SK-N-SH (cell line): ENCODE measurements at regions not wholly inside any gene's neighbourhood (a gene's known extent, or its start where the extent isn't known, plus 50 kb on each side); places are given as distances from the start of the nearest gene placed in this dataset.

Experiments
- CTCF ChIA-PET: fragments of 300-600, 350-600 bp; formaldehyde crosslinking; extraction: SDS; loops from one replicate; lab custom pipeline; 2021; lab: Yijun Ruan, JAX
- POLR2A ChIA-PET: fragments of 350-600 bp; sonication (Branson Sonifier 250); formaldehyde crosslinking; extraction: SDS; loops from one replicate; lab custom pipeline; 2020; ENCODE audit warnings: antibody characterized with exemption, inconsistent platforms; lab: Yijun Ruan, JAX
- DNase-seq: peaks from one replicate; pipeline ENCODE4 v3.0.0; 2012
- H2AFZ ChIP-seq: fragments of 200-600 bp; sonication (generic); 2 replicates; pipeline ENCODE4 v1.8.1; 2016; ENCODE audit warnings: antibody characterized with exemption, mild to moderate bottlenecking, low read depth
- H3F3A ChIP-seq: fragments of 200-600 bp; sonication (generic); replicated peaks from 2 replicates; pipeline ENCODE3; 2016; ENCODE audit warnings: antibody characterized with exemption, mild to moderate bottlenecking; ENCODE audit not compliant: insufficient read depth
- H3K27ac ChIP-seq, 2 experiments: fragments of 200-500 bp in 1 of 2; fragments of 200-600 bp in 1 of 2; sonication (Bioruptor generic) in 1 of 2; sonication (generic), shearing (Covaris generic) in 1 of 2; 2 replicates each; pipeline versions ENCODE4 v1.5.1 to v1.6.1; 2014 to 2016; ENCODE audit warnings: low read depth in 2 of 2, inconsistent platforms in 1 of 2, low read length in 1 of 2, mild to moderate bottlenecking in 1 of 2, mixed read lengths in 1 of 2
- H3K27me3 ChIP-seq: fragments of 200-600 bp; sonication (generic), shearing (Covaris generic); 2 replicates; pipeline ENCODE4 v1.6.1; 2016; ENCODE audit warnings: mixed run types; ENCODE audit not compliant: insufficient read depth
- H3K36me3 ChIP-seq, 2 experiments: fragments of 200-500 bp in 1 of 2; fragments of 200-600 bp in 1 of 2; sonication (Bioruptor generic) in 1 of 2; sonication (generic) in 1 of 2; replicated peaks in 1 of 2; 2 replicates each; pipeline versions ENCODE3 to v1.5.1; 2014 to 2016; ENCODE audit warnings: low read length in 1 of 2, mild to moderate bottlenecking in 1 of 2; ENCODE audit not compliant: insufficient read depth in 2 of 2, control insufficient read depth in 1 of 2
- H3K4me1 ChIP-seq, 2 experiments: fragments of 200-500 bp in 1 of 2; fragments of 200-600 bp in 1 of 2; sonication (Bioruptor generic) in 1 of 2; sonication (generic), shearing (Covaris generic) in 1 of 2; 2 replicates each; pipeline versions ENCODE4 v1.5.1 to v1.6.1; 2014 to 2016; ENCODE audit warnings: low read depth in 1 of 2, low read length in 1 of 2, mixed run types in 1 of 2; ENCODE audit not compliant: insufficient read depth in 2 of 2, control insufficient read depth in 1 of 2
- H3K4me2 ChIP-seq: fragments of 200-600 bp; sonication (generic), shearing (Covaris generic); 2 replicates; pipeline ENCODE4 v1.6.1; 2017; ENCODE audit warnings: mixed run types
- H3K4me3 ChIP-seq, 2 experiments: fragments of 200-500 bp in 1 of 2; fragments of 200-600 bp in 1 of 2; sonication (Bioruptor generic) in 1 of 2; sonication (generic), shearing (Covaris generic) in 1 of 2; 2 replicates each; pipeline versions ENCODE4 v1.5.1 to v1.8.1; 2014 to 2016; ENCODE audit warnings: low read depth in 2 of 2, inconsistent platforms in 1 of 2, low read length in 1 of 2, mild to moderate bottlenecking in 1 of 2, mixed read lengths in 1 of 2, moderate library complexity in 1 of 2
- H3K79me2 ChIP-seq: fragments of 200-600 bp; sonication (generic); 2 replicates; pipeline ENCODE4 v1.8.1; 2017; ENCODE audit warnings: mild to moderate bottlenecking; ENCODE audit not compliant: insufficient read depth
- H3K9ac ChIP-seq: fragments of 200-600 bp; sonication (generic); 2 replicates; pipeline ENCODE4 v1.6.1; 2017; ENCODE audit warnings: mixed run types
- H3K9me2 ChIP-seq: fragments of 200-600 bp; sonication (generic); 2 replicates; pipeline ENCODE4 v1.6.1; 2017; ENCODE audit warnings: mixed run types
- H3K9me3 ChIP-seq: fragments of 200-600 bp; sonication (generic); 2 replicates; pipeline ENCODE4 v1.6.1; 2017; ENCODE audit warnings: mixed run types, mild to moderate bottlenecking, moderate library complexity
- H4K20me1 ChIP-seq: fragments of 200-600 bp; sonication (generic); 2 replicates; pipeline ENCODE4 v1.6.1; 2017; ENCODE audit warnings: mild to moderate bottlenecking, mixed run types; ENCODE audit not compliant: insufficient read depth
- CHD2 ChIP-seq: fragments of 150-350 bp; IDR thresholded peaks from 2 replicates; pipeline ENCODE4 v1.6.1; 2018; ENCODE audit warnings: low read length; ENCODE audit not compliant: partially characterized antibody
- EZH2phosphoT487 ChIP-seq: fragments of 200-600 bp; sonication (generic); IDR thresholded peaks from 2 replicates; pipeline ENCODE4 v1.6.1; 2017; ENCODE audit warnings: low read depth, mixed run types, mild to moderate bottlenecking, antibody characterized with exemption, moderate library complexity, borderline replicate concordance
- FOSL2 ChIP-seq: IDR thresholded peaks from 2 replicates; pipeline ENCODE4 v1.4.0; 2012; ENCODE audit warnings: low read depth, mild to moderate bottlenecking, moderate library complexity, borderline replicate concordance
- GABPA ChIP-seq: IDR thresholded peaks from 2 replicates; pipeline ENCODE4 v1.4.0; 2012; ENCODE audit warnings: low read depth, mild to moderate bottlenecking
- GATA2 ChIP-seq: sonication (generic); formaldehyde crosslinking; IDR thresholded peaks from 2 replicates; pipeline ENCODE4 v1.5.0; 2020; ENCODE audit warnings: mild to moderate bottlenecking, missing genetic modification reagents
- MXI1 ChIP-seq: IDR thresholded peaks from 2 replicates; pipeline ENCODE4 v1.6.1; 2012; ENCODE audit warnings: mild to moderate bottlenecking, low read depth, low read length, improper control_type of control experiment
- NFIC ChIP-seq: IDR thresholded peaks from 2 replicates; pipeline ENCODE4 v1.4.0; 2012; ENCODE audit warnings: borderline replicate concordance
- REST ChIP-seq: IDR thresholded peaks from 2 replicates; pipeline ENCODE4 v1.6.1; 2012; ENCODE audit warnings: mild to moderate bottlenecking, low read depth, low read length, moderate library complexity
- USF2 ChIP-seq: fragments of 150-350 bp; IDR thresholded peaks from 2 replicates; pipeline ENCODE4 v1.6.1; 2017; ENCODE audit warnings: antibody characterized with exemption, low read length, low read depth, borderline replicate concordance
- WGBS: methylation state at CpG from one replicate; pipeline ENCODE4 v1.1.6; 2017; ENCODE audit warnings: low lambda C conversion rate; 5-methylcytosine and 5-hydroxymethylcytosine counted together

GRCh38 chr3:160618878-160619277 lies 53.5 kb upstream of the KPNA4 start:
- no peak overlapping the region for H3K4me3 ChIP-seq
- no peaks in the 10 kb centered on the region for H3K79me2 ChIP-seq
- no peaks in the 10 kb centered on the region for H3K9me3 ChIP-seq
- no peak overlapping the region for H3K9ac ChIP-seq
- no peaks in the 10 kb centered on the region for H3K9me2 ChIP-seq
- H3K4me1 ChIP-seq = peaks cover 0 to 4% of the 10 kb centered on the region in 2 experiments; a peak in 1 of 4 replicates
- H3K27ac ChIP-seq = no peak overlapping the region
- CTCF ChIA-PET = no interaction called here
- POLR2A ChIA-PET = no interaction called here
- no peak for DNase-seq
- TF ChIP-seq GATA2 (no peak), NFIC (no peak), GABPA (no peak)
- H2AFZ ChIP-seq = no peak overlapping the region
- 0 out of 2 replicates have a peak, but pooled peaks cover under 1% of the 10 kb centered on the region for H3K27me3 ChIP-seq
- no peaks in the 10 kb centered on the region for H3F3A ChIP-seq
- H3K4me2 ChIP-seq = no peak overlapping the region
- no peaks in the 10 kb centered on the region for H4K20me1 ChIP-seq
- 56% methylated on average over 3 of the region's 3 CpGs for WGBS
- H3K36me3 ChIP-seq = no peaks in the 10 kb centered on the region

GRCh38 chr3:160618363-160618762 lies 53.0 kb upstream of the KPNA4 start:
- Histone ChIP-seq H3K4me3 (no peak overlapping the region), H3K79me2 (no peaks in the 10 kb centered on the region), H3K9ac (no peak overlapping the region), H4K20me1 (no peaks in the 10 kb centered on the region), H3K36me3 (no peaks in the 10 kb centered on the region), H3K9me2 (no peaks in the 10 kb centered on the region), H3K4me2 (no peak overlapping the region), H2AFZ (no peak overlapping the region), H3F3A (no peaks in the 10 kb centered on the region), H3K27ac (no peak overlapping the region), H3K4me1 (peaks cover 0 to 4% of the 10 kb centered on the region in 2 experiments; a peak in 1 of 4 replicates), H3K9me3 (no peaks in the 10 kb centered on the region), H3K27me3 (peaks cover 5% of the 10 kb centered on the region; the same call in 1 of the 2 replicates)
- TF ChIP-seq EZH2phosphoT487 = no peak
- TF ChIP-seq USF2 = no peak
- TF ChIP-seq CHD2 = no peak
- TF ChIP-seq FOSL2 = no peak
- no peak for TF ChIP-seq MXI1
- no peak for TF ChIP-seq REST
- DNase-seq = no peak
- WGBS = 66% methylated on average over 4 of the region's 4 CpGs
- CTCF ChIA-PET = interaction anchor here (1.3 kb wide), 1 partner anchor 68 kb away, joined by 3 read pairs; no protein-coding TSS in a partner anchor
- POLR2A ChIA-PET = no interaction called here
